ENCODE measurements at regions not wholly inside any gene's neighbourhood (a gene's known extent, or its start where the extent isn't known, plus 50 kb on each side); places are given as distances from the start of the nearest gene placed in this dataset.
A peak's percentile ranks its signal among the peaks of the same experiment; 100 is the strongest.

GRCh38 chr6:43856005-43856765 lies 86.2 kb downstream of the VEGFA start:
- intact Hi-C loops (cut with DNase I; ENCODE audit: low total_unique reads), result loop anchor here (1.0 to 10.0 kb wide), 3 partner anchors 97 to 223 kb away; no protein-coding TSS in a partner anchor
- H3K4me3 ChIP-seq, result no peak overlapping the region
- no peaks in the 10 kb centered on the region for H3K4me1 ChIP-seq
- no peaks in the 10 kb centered on the region for H3K27me3 ChIP-seq
- peak overlapping the region; percentile 6 to 49 (median 23) for H3K27ac ChIP-seq
- no peaks in the 10 kb centered on the region for H3K36me3 ChIP-seq
- peak; percentile 63 to 92 for ATAC-seq
- in situ Hi-C loops (cut with MboI; ENCODE audit: low sequenced_read_pairs in 4 of 4), result no loop called here
- H3K9me3 ChIP-seq, result no peaks in the 10 kb centered on the region
- DNase-seq, result peak; percentile 20 to 66
- TF ChIP-seq POLR2A (IDR thresholded peaks at IDR 0.05), result no peak
- TF ChIP-seq CTCF (IDR thresholded peaks at IDR 0.05 in 4 of 5, conservative IDR thresholded peaks at IDR 0.05 in 1 of 5), result peak; percentile 47 to 73 (median 65)

- Histone ChIP-seq H3K9me3 (no peaks in the 10 kb centered on the region), H3K36me3 (no peaks in the 10 kb centered on the region), H3K27me3 (no peaks in the 10 kb centered on the region), H3K4me1 (no peaks in the 10 kb centered on the region), H3K4me3 (no peak overlapping the region), H3K27ac (no peak overlapping the region)
- no peak for TF ChIP-seq CTCF (IDR thresholded peaks at IDR 0.05 in 4 of 5, conservative IDR thresholded peaks at IDR 0.05 in 1 of 5)
- TF ChIP-seq POLR2A (IDR thresholded peaks at IDR 0.05), result no peak
- intact Hi-C loops (cut with DNase I; ENCODE audit: low total_unique reads) (loop anchor here (10.0 kb wide), 1 partner anchor 190 kb away; no protein-coding TSS in a partner anchor), in situ Hi-C loops (cut with MboI; ENCODE audit: low sequenced_read_pairs in 4 of 4) (no loop called here)
- no peak for DNase-seq
- no peak for ATAC-seq
Observed at GRCh38 chr6:43855247-43855646, 85.2 kb downstream of the VEGFA start.

- Histone ChIP-seq H3K27me3 (no peaks in the 10 kb centered on the region), H3K36me3 (no peaks in the 10 kb centered on the region), H3K27ac (no peak overlapping the region), H3K9me3 (no peaks in the 10 kb centered on the region), H3K4me1 (no peaks in the 10 kb centered on the region), H3K4me3 (no peak overlapping the region)
- DNase-seq (no peak), ATAC-seq (no peak)
- intact Hi-C loops (cut with DNase I; ENCODE audit: low total_unique reads), result loop anchor here (10.0 kb wide), 1 partner anchor 192 kb away; no protein-coding TSS in a partner anchor
- in situ Hi-C loops (cut with MboI; ENCODE audit: low sequenced_read_pairs in 4 of 4), result no loop called here
- TF ChIP-seq POLR2A (IDR thresholded peaks at IDR 0.05), result no peak
- no peak for TF ChIP-seq CTCF (IDR thresholded peaks at IDR 0.05 in 4 of 5, conservative IDR thresholded peaks at IDR 0.05 in 1 of 5)
Observed at GRCh38 chr6:43853066-43853650, 83.1 kb downstream of the VEGFA start.

- DNase-seq (no peak), ATAC-seq (no peak)
- Histone ChIP-seq H3K36me3 (no peaks in the 10 kb centered on the region), H3K9me3 (no peaks in the 10 kb centered on the region), H3K27ac (no peak overlapping the region), H3K27me3 (no peaks in the 10 kb centered on the region), H3K4me3 (no peak overlapping the region), H3K4me1 (no peaks in the 10 kb centered on the region)
- TF ChIP-seq POLR2A (IDR thresholded peaks at IDR 0.05) (no peak), CTCF (IDR thresholded peaks at IDR 0.05 in 4 of 5, conservative IDR thresholded peaks at IDR 0.05 in 1 of 5) (no peak)
- in situ Hi-C loops (cut with MboI; ENCODE audit: low sequenced_read_pairs in 4 of 4) (no loop called here), intact Hi-C loops (cut with DNase I; ENCODE audit: low total_unique reads) (loop anchor here (10.0 kb wide), 1 partner anchor 192 kb away; no protein-coding TSS in a partner anchor)
Observed at GRCh38 chr6:43852350-43852864, 82.4 kb downstream of the VEGFA start.
